ENCODE measurements at regions not wholly inside any gene's neighbourhood (a gene's known extent, or its start where the extent isn't known, plus 50 kb on each side); places are given as distances from the start of the nearest gene placed in this dataset.

- TF ChIP-seq POLR2A (IDR thresholded peaks at IDR 0.05; ENCODE audit: low read depth, low read length) (no peak), POLR2AphosphoS5 (IDR thresholded peaks at IDR 0.05; ENCODE audit: low read depth, low read length) (no peak), TAF1 (IDR thresholded peaks at IDR 0.05; ENCODE audit: borderline replicate concordance, low read depth, low read length) (no peak)
Measured at GRCh38 chr16:6279286-6279685, 1053.4 kb upstream of the RBFOX1 start.

All from GM12892 (cell line).